Nephron (organoid): ENCODE measurements at regions not wholly inside any gene's neighbourhood (a gene's known extent, or its start where the extent isn't known, plus 50 kb on each side); places are given as distances from the start of the nearest gene placed in this dataset.

Experiments used
- H3K27ac Mint-ChIP-seq, 3 experiments: 2 replicates each; pipeline ENCODE4 v1.8.0; 2020; ENCODE audit warnings: mixed read lengths in 3 of 3, mild to moderate bottlenecking in 2 of 3, moderate library complexity in 1 of 3
- H3K27me3 Mint-ChIP-seq: 2 replicates; pipeline ENCODE4 v1.8.0; 2021; ENCODE audit warnings: low read depth, mild to moderate bottlenecking, moderate library complexity, mixed read lengths
- H3K36me3 Mint-ChIP-seq: 2 replicates; pipeline ENCODE4 v1.8.0; 2020; ENCODE audit warnings: low read depth, mixed read lengths
- H3K4me1 Mint-ChIP-seq: 2 replicates; pipeline ENCODE4 v1.8.0; 2020; ENCODE audit warnings: mixed read lengths
- H3K4me3 Mint-ChIP-seq, 3 experiments: 2 replicates each; pipeline ENCODE4 v1.8.0; 2020; ENCODE audit warnings: mild to moderate bottlenecking in 3 of 3, mixed read lengths in 3 of 3, moderate library complexity in 2 of 3
- H3K9me3 Mint-ChIP-seq: 2 replicates; pipeline ENCODE4 v1.8.0; 2020; ENCODE audit warnings: mixed read lengths
- TF ChIP-seq, protein P1 (sequence below), 3 experiments: fragments of 200-600 bp; sonication (generic); IDR thresholded peaks; one replicate each; pipeline ENCODE4 v1.5.0; 2021; ENCODE audit warnings: antibody characterized with exemption in 3 of 3; ENCODE audit not compliant: unreplicated experiment in 3 of 3

DNA sequence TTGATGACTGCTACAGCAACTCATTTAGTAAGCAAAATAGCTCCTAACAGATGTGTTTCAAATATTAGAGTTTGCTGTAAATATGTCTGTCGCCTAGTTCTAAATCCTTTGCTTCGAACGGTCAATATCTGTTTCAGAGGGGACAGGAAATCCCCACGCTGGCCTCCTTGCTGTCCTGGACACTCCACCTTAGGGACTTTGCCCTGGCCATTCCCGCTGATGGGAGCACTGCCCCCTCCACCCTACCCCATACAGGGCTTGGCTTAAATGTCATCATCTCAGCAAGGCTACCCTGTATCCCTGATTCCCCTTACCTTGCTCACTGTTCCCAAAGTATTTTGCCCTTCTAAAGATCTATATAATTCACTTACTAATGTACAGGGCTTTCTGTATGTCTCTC, 86.1 kb upstream of the HIVEP3 start:
- Mint-ChIP-seq H3K4me1 (peaks cover 18% of the 10 kb centered on the region), H3K27ac (no peak overlapping the region), H3K9me3 (no peaks in the 10 kb centered on the region), H3K36me3 (no peaks in the 10 kb centered on the region), H3K27me3 (peaks cover 12% of the 10 kb centered on the region), H3K4me3 (no peak overlapping the region)
- TF ChIP-seq, protein P1, sequence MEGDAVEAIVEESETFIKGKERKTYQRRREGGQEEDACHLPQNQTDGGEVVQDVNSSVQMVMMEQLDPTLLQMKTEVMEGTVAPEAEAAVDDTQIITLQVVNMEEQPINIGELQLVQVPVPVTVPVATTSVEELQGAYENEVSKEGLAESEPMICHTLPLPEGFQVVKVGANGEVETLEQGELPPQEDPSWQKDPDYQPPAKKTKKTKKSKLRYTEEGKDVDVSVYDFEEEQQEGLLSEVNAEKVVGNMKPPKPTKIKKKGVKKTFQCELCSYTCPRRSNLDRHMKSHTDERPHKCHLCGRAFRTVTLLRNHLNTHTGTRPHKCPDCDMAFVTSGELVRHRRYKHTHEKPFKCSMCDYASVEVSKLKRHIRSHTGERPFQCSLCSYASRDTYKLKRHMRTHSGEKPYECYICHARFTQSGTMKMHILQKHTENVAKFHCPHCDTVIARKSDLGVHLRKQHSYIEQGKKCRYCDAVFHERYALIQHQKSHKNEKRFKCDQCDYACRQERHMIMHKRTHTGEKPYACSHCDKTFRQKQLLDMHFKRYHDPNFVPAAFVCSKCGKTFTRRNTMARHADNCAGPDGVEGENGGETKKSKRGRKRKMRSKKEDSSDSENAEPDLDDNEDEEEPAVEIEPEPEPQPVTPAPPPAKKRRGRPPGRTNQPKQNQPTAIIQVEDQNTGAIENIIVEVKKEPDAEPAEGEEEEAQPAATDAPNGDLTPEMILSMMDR (IDR thresholded peaks at IDR 0.05; ENCODE audit: unreplicated experiment in 3 of 3), result no peak

DNA sequence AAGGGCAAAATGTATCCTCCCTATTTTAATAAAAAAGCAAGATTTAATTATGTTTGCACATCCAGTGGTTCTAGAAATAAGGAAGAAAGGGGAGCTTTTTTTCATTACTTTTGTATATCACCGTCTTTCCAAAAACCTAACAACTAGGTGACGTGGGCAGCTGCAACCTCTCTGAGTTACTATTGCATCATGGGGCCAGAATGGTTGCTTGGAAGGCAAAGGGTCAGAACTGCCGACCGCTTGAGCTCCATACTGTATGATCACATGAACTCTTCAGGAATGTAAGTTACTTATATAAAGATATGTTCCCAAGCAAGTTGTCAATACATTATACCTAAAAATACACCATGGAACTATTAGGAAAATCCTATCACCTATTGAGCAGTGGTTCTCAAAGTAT, 85.6 kb upstream of the HIVEP3 start:
- Mint-ChIP-seq H3K27ac (no peak overlapping the region), H3K36me3 (no peaks in the 10 kb centered on the region), H3K4me1 (peaks cover 16% of the 10 kb centered on the region), H3K27me3 (peaks cover 12% of the 10 kb centered on the region), H3K9me3 (no peaks in the 10 kb centered on the region), H3K4me3 (no peak overlapping the region)
- TF ChIP-seq, protein P1 (IDR thresholded peaks at IDR 0.05; ENCODE audit: unreplicated experiment in 3 of 3), result no peak

GRCh38 chr1:42003433-42003832, 84.7 kb upstream of the HIVEP3 start:
- Mint-ChIP-seq H3K4me1 (peaks cover 7% of the 10 kb centered on the region), H3K9me3 (no peaks in the 10 kb centered on the region), H3K27ac (no peak overlapping the region), H3K4me3 (no peak overlapping the region), H3K36me3 (no peaks in the 10 kb centered on the region), H3K27me3 (peaks cover 12% of the 10 kb centered on the region)
- TF ChIP-seq, protein P1 (IDR thresholded peaks at IDR 0.05; ENCODE audit: unreplicated experiment in 3 of 3), result no peak

- no peak overlapping the region for H3K27ac Mint-ChIP-seq
- no peaks in the 10 kb centered on the region for H3K4me1 Mint-ChIP-seq
- peaks cover 8% of the 10 kb centered on the region for H3K27me3 Mint-ChIP-seq
- no peak overlapping the region for H3K4me3 Mint-ChIP-seq
- no peaks in the 10 kb centered on the region for H3K9me3 Mint-ChIP-seq
- TF ChIP-seq, protein P1 (IDR thresholded peaks at IDR 0.05; ENCODE audit: unreplicated experiment in 3 of 3), result no peak
- H3K36me3 Mint-ChIP-seq, result no peaks in the 10 kb centered on the region
Observed at GRCh38 chr1:42002220-42002619, 83.5 kb upstream of the HIVEP3 start.

DNA sequence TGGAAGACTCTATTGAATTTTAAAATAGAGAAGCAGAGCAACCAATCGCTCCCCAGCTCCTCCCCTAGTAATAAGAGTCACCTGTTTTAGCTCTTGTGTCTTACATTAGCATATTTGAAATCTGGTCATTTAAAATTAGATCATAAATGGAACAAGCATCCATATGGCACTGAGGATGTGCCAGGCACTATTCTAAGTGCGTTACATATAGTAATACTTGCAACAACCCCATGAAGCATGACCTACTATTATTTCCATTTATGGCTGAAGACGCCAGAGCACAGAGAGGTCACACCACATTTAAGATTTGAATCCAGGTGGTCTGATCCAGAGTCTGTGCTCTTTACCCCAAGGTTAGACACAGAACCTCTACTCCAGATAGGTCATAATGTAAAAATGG, 82.0 kb upstream of the HIVEP3 start:
- TF ChIP-seq, protein P1 (IDR thresholded peaks at IDR 0.05; ENCODE audit: unreplicated experiment in 3 of 3), result no peak
- Mint-ChIP-seq H3K4me3 (no peak overlapping the region), H3K27me3 (peaks cover 5% of the 10 kb centered on the region), H3K9me3 (no peaks in the 10 kb centered on the region), H3K36me3 (no peaks in the 10 kb centered on the region), H3K27ac (no peak overlapping the region), H3K4me1 (no peaks in the 10 kb centered on the region)

GRCh38 chr1:41999884-42000283, 81.2 kb upstream of the HIVEP3 start:
- TF ChIP-seq, protein P1 (IDR thresholded peaks at IDR 0.05; ENCODE audit: unreplicated experiment in 3 of 3), result no peak
- H3K4me3 Mint-ChIP-seq, result no peak overlapping the region
- no peaks in the 10 kb centered on the region for H3K4me1 Mint-ChIP-seq
- peaks cover 5% of the 10 kb centered on the region for H3K27me3 Mint-ChIP-seq
- no peak overlapping the region for H3K27ac Mint-ChIP-seq
- H3K9me3 Mint-ChIP-seq, result no peaks in the 10 kb centered on the region
- no peaks in the 10 kb centered on the region for H3K36me3 Mint-ChIP-seq
